ENCODE measurements at regions not wholly inside any gene's neighbourhood (a gene's known extent, or its start where the extent isn't known, plus 50 kb on each side); places are given as distances from the start of the nearest gene placed in this dataset.

DNA sequence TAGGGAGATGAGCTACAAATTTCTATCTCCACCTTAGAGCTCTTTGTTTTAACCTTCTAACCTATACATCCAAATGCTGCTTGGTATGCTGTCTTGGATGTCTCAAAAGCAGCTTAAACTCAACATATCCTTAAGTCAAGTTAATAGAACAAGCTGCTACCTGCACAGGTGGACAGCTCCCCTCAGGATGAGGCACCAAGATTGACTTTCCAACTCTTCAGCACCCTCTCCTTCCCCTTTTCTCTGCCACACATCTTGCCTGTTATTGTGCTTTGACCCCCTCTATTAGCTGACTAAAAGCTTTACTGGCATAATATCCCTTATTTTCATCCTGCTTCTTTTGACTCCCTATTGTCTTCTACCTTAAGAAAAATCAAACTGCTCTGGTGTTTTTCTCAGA, 448.1 kb upstream of the MEX3C start:
- TF ChIP-seq, protein P1, sequence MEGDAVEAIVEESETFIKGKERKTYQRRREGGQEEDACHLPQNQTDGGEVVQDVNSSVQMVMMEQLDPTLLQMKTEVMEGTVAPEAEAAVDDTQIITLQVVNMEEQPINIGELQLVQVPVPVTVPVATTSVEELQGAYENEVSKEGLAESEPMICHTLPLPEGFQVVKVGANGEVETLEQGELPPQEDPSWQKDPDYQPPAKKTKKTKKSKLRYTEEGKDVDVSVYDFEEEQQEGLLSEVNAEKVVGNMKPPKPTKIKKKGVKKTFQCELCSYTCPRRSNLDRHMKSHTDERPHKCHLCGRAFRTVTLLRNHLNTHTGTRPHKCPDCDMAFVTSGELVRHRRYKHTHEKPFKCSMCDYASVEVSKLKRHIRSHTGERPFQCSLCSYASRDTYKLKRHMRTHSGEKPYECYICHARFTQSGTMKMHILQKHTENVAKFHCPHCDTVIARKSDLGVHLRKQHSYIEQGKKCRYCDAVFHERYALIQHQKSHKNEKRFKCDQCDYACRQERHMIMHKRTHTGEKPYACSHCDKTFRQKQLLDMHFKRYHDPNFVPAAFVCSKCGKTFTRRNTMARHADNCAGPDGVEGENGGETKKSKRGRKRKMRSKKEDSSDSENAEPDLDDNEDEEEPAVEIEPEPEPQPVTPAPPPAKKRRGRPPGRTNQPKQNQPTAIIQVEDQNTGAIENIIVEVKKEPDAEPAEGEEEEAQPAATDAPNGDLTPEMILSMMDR (IDR thresholded peaks at IDR 0.05) = no peak
- TF ChIP-seq ZFX (IDR thresholded peaks at IDR 0.05; ENCODE audit: borderline replicate concordance) = no peak

Measured in 22Rv1 (cell line).